ENCODE measurements at regions not wholly inside any gene's neighbourhood (a gene's known extent, or its start where the extent isn't known, plus 50 kb on each side); places are given as distances from the start of the nearest gene placed in this dataset.

DNA sequence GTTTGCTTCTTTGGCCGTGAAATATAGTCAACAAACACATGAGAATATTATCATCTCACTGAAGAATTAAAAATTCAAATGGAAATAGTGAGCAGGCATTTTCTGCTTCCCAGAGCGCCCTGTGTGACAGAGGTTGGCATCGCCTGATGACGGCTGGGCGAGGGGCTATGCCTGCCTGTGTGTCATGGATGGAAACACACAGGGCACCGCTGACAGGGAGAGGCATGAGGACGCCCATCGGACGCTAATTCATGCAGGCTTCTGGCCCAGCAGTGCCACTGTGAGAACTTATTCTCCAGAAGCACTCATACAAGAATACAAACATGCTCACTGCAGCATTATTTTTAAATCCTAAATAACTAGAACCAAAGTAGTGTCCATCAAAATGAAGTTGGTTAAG is 61.4 kb upstream of the OTOS start:
- TF ChIP-seq, protein P1, sequence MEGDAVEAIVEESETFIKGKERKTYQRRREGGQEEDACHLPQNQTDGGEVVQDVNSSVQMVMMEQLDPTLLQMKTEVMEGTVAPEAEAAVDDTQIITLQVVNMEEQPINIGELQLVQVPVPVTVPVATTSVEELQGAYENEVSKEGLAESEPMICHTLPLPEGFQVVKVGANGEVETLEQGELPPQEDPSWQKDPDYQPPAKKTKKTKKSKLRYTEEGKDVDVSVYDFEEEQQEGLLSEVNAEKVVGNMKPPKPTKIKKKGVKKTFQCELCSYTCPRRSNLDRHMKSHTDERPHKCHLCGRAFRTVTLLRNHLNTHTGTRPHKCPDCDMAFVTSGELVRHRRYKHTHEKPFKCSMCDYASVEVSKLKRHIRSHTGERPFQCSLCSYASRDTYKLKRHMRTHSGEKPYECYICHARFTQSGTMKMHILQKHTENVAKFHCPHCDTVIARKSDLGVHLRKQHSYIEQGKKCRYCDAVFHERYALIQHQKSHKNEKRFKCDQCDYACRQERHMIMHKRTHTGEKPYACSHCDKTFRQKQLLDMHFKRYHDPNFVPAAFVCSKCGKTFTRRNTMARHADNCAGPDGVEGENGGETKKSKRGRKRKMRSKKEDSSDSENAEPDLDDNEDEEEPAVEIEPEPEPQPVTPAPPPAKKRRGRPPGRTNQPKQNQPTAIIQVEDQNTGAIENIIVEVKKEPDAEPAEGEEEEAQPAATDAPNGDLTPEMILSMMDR (IDR thresholded peaks at IDR 0.05) = no peak
- TF ChIP-seq POLR2AphosphoS5 (IDR thresholded peaks at IDR 0.05) = no peak
- TF ChIP-seq EP300 (IDR thresholded peaks at IDR 0.05) = no peak
